DND-41 (cell line): ENCODE measurements at regions not wholly inside any gene's neighbourhood (a gene's known extent, or its start where the extent isn't known, plus 50 kb on each side); places are given as distances from the start of the nearest gene placed in this dataset.

Experiments used
- EZH2 ChIP-seq: IDR thresholded peaks from 3 replicates; pipeline ENCODE4 v1.6.1; 2012; ENCODE audit warnings: borderline replicate concordance, low read depth, mild to moderate bottlenecking, moderate library complexity, low read length, inconsistent platforms; ENCODE audit not compliant: severe bottlenecking
- TF ChIP-seq, protein P1 (sequence below): IDR thresholded peaks from 2 replicates; pipeline ENCODE4 v1.5.1; 2012; ENCODE audit warnings: borderline replicate concordance, low read length, moderate library complexity, mild to moderate bottlenecking; ENCODE audit not compliant: poor library complexity, severe bottlenecking; ENCODE audit errors: extremely low read depth

DNA sequence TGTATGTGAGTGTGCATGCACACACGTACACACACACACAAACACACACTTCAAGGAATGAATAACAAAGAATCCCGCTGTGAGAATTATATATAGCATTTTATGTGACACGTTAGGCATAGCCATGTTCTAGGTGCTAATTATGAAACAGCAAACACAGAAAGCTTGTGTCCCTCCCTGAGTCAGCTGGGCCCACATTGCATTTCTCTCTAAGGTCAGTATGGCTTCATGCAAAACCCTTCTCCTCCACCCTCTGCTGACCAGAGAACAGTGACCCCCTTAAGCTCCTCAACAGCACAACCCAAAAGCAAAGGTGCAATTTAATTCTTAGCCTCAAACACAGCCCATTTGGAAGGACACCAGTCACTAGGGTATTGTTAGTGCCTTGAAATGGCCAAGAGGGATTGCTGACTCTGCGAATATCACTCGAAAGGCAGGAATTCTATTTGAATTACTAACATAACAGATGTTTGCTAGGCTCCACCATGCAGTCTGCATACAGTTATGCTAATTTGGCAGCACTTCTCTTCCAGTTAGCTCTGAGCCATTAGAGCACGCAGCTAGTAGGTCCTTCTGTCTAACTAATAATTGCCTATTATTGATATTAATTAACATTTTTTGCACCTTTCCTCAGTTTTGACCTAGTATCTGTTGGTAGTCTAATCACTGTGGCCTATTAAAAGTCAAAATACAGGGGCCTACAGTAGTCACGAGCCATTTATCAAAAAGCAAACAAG, 149.0 kb downstream of the LNPK start:
- TF ChIP-seq, protein P1, sequence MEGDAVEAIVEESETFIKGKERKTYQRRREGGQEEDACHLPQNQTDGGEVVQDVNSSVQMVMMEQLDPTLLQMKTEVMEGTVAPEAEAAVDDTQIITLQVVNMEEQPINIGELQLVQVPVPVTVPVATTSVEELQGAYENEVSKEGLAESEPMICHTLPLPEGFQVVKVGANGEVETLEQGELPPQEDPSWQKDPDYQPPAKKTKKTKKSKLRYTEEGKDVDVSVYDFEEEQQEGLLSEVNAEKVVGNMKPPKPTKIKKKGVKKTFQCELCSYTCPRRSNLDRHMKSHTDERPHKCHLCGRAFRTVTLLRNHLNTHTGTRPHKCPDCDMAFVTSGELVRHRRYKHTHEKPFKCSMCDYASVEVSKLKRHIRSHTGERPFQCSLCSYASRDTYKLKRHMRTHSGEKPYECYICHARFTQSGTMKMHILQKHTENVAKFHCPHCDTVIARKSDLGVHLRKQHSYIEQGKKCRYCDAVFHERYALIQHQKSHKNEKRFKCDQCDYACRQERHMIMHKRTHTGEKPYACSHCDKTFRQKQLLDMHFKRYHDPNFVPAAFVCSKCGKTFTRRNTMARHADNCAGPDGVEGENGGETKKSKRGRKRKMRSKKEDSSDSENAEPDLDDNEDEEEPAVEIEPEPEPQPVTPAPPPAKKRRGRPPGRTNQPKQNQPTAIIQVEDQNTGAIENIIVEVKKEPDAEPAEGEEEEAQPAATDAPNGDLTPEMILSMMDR: no peak
- no peak for TF ChIP-seq EZH2
